ENCODE measurements at regions not wholly inside any gene's neighbourhood (a gene's known extent, or its start where the extent isn't known, plus 50 kb on each side); places are given as distances from the start of the nearest gene placed in this dataset.

DNA sequence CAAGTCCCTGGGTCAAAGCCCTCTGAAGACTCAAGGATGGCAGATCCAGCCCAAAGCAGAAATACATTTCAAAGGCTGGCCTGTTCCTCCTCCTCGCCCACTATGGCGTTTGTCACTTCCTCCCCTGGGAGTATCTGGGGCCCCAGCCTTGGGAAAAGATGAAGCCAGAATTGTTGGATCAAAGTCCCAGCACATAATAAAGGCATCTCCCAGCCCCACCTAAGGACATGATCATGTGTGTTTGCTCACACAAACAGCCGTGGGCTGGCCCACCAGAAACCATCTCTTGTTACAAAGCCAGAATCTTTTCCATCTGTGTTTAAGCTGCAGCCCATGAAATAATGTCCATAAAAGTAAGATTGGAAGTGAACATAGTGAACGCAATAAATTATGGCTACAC lies 50.1 kb upstream of the HAAO start:
- no peak for TF ChIP-seq CREB1 (IDR thresholded peaks at IDR 0.05; ENCODE audit: low read depth)
- TF ChIP-seq TEAD4 (IDR thresholded peaks at IDR 0.05) = no peak
- TF ChIP-seq RAD21 (IDR thresholded peaks at IDR 0.05; ENCODE audit: low read depth) = no peak
- no peak for TF ChIP-seq ZBTB7A (IDR thresholded peaks at IDR 0.05; ENCODE audit: low read depth)
- TF ChIP-seq FOXM1 (IDR thresholded peaks at IDR 0.05; ENCODE audit: borderline replicate concordance, low read depth) = no peak
- no peak for TF ChIP-seq NFIC (IDR thresholded peaks at IDR 0.05)
- TF ChIP-seq, protein P1, sequence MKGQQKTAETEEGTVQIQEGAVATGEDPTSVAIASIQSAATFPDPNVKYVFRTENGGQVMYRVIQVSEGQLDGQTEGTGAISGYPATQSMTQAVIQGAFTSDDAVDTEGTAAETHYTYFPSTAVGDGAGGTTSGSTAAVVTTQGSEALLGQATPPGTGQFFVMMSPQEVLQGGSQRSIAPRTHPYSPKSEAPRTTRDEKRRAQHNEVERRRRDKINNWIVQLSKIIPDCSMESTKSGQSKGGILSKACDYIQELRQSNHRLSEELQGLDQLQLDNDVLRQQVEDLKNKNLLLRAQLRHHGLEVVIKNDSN (IDR thresholded peaks at IDR 0.05) = no peak
- TF ChIP-seq YY1 (IDR thresholded peaks at IDR 0.05; ENCODE audit: low read depth) = no peak
- no peak for TF ChIP-seq EGR1 (IDR thresholded peaks at IDR 0.05)
- TF ChIP-seq CEBPB (IDR thresholded peaks at IDR 0.05) = no peak
- no peak for TF ChIP-seq TAF1 (IDR thresholded peaks at IDR 0.05; ENCODE audit: low read depth)
- TF ChIP-seq MAX (IDR thresholded peaks at IDR 0.05) = no peak
- no peak for TF ChIP-seq TCF12 (IDR thresholded peaks at IDR 0.05; ENCODE audit: low read depth)
- TF ChIP-seq, protein P2, sequence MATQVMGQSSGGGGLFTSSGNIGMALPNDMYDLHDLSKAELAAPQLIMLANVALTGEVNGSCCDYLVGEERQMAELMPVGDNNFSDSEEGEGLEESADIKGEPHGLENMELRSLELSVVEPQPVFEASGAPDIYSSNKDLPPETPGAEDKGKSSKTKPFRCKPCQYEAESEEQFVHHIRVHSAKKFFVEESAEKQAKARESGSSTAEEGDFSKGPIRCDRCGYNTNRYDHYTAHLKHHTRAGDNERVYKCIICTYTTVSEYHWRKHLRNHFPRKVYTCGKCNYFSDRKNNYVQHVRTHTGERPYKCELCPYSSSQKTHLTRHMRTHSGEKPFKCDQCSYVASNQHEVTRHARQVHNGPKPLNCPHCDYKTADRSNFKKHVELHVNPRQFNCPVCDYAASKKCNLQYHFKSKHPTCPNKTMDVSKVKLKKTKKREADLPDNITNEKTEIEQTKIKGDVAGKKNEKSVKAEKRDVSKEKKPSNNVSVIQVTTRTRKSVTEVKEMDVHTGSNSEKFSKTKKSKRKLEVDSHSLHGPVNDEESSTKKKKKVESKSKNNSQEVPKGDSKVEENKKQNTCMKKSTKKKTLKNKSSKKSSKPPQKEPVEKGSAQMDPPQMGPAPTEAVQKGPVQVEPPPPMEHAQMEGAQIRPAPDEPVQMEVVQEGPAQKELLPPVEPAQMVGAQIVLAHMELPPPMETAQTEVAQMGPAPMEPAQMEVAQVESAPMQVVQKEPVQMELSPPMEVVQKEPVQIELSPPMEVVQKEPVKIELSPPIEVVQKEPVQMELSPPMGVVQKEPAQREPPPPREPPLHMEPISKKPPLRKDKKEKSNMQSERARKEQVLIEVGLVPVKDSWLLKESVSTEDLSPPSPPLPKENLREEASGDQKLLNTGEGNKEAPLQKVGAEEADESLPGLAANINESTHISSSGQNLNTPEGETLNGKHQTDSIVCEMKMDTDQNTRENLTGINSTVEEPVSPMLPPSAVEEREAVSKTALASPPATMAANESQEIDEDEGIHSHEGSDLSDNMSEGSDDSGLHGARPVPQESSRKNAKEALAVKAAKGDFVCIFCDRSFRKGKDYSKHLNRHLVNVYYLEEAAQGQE (IDR thresholded peaks at IDR 0.05; ENCODE audit: low read depth) = no peak

Measured in Ishikawa (cell line).